Hepatocyte (in vitro differentiated cells): ENCODE measurements at regions not wholly inside any gene's neighbourhood (a gene's known extent, or its start where the extent isn't known, plus 50 kb on each side); places are given as distances from the start of the nearest gene placed in this dataset.

Source experiments
- DNase-seq: peaks from one replicate; pipeline ENCODE4 v3.0.0-alpha.2; 2016; ENCODE audit warnings: low spot score
- H2AFZ ChIP-seq: fragments of 200-600 bp; sonication (generic); 2 replicates; pipeline ENCODE4 v1.6.0; 2016; ENCODE audit warnings: antibody characterized with exemption, mild to moderate bottlenecking
- H3K27ac ChIP-seq: fragments of 200-600 bp; sonication (generic); 2 replicates; pipeline ENCODE4 v1.5.1; 2016; ENCODE audit warnings: mild to moderate bottlenecking
- H3K27me3 ChIP-seq: fragments of 200-600 bp; sonication (generic); 2 replicates; pipeline ENCODE4 v1.6.1; 2016
- H3K36me3 ChIP-seq: fragments of 200-600 bp; sonication (generic); replicated peaks from 2 replicates; pipeline ENCODE4 v1.5.1; 2016; ENCODE audit warnings: low read depth; ENCODE audit not compliant: insufficient read depth
- H3K4me1 ChIP-seq: fragments of 200-600 bp; sonication (generic); 2 replicates; pipeline ENCODE4 v1.5.1; 2016; ENCODE audit warnings: mild to moderate bottlenecking, moderate library complexity; ENCODE audit not compliant: insufficient read depth
- H3K4me2 ChIP-seq: fragments of 200-600 bp; sonication (generic); 2 replicates; pipeline ENCODE4 v1.6.0; 2016
- H3K4me3 ChIP-seq: fragments of 200-600 bp; sonication (generic); 2 replicates; pipeline ENCODE4 v1.5.1; 2016; ENCODE audit warnings: mild to moderate bottlenecking
- H3K79me2 ChIP-seq: fragments of 200-600 bp; sonication (generic); 2 replicates; pipeline ENCODE4 v1.6.0; 2017; ENCODE audit warnings: mild to moderate bottlenecking
- H3K9me2 ChIP-seq: fragments of 200-600 bp; sonication (generic); replicated peaks from 2 replicates; pipeline ENCODE4 v1.6.0; 2017; ENCODE audit warnings: mild to moderate bottlenecking; ENCODE audit not compliant: insufficient read depth
- H3K9me3 ChIP-seq: fragments of 200-600 bp; sonication (generic); 2 replicates; pipeline ENCODE4 v1.5.1; 2016; ENCODE audit warnings: low read depth, mild to moderate bottlenecking
- H4K20me1 ChIP-seq: fragments of 200-600 bp; sonication (generic); 2 replicates; pipeline ENCODE4 v1.6.0; 2016; ENCODE audit warnings: mild to moderate bottlenecking; ENCODE audit not compliant: insufficient read depth, poor library complexity, severe bottlenecking
- EZH2 ChIP-seq: fragments of 200-600 bp; sonication (generic); IDR thresholded peaks from 2 replicates; pipeline ENCODE4 v1.6.1; 2016; ENCODE audit warnings: antibody characterized with exemption, mild to moderate bottlenecking, borderline replicate concordance
- EZH2phosphoT487 ChIP-seq: fragments of 200-600 bp; sonication (generic); IDR thresholded peaks from one replicate; pipeline ENCODE4 v1.6.1; 2018; ENCODE audit warnings: antibody characterized with exemption, mild to moderate bottlenecking, low read depth, moderate library complexity; ENCODE audit not compliant: unreplicated experiment, severe bottlenecking
- WGBS: methylation state at CpG from one replicate; pipeline ENCODE4 v1.1.6; 2016; ENCODE audit warnings: low lambda C conversion rate; ENCODE audit errors: missing lambda C conversion rate; 5-methylcytosine and 5-hydroxymethylcytosine counted together
- TF ChIP-seq, protein P1 (sequence below): fragments of 200-600 bp; sonication (generic); IDR thresholded peaks from 2 replicates; pipeline ENCODE4 v1.5.1; 2016; ENCODE audit warnings: antibody characterized with exemption, mild to moderate bottlenecking; ENCODE audit not compliant: poor library complexity

DNA sequence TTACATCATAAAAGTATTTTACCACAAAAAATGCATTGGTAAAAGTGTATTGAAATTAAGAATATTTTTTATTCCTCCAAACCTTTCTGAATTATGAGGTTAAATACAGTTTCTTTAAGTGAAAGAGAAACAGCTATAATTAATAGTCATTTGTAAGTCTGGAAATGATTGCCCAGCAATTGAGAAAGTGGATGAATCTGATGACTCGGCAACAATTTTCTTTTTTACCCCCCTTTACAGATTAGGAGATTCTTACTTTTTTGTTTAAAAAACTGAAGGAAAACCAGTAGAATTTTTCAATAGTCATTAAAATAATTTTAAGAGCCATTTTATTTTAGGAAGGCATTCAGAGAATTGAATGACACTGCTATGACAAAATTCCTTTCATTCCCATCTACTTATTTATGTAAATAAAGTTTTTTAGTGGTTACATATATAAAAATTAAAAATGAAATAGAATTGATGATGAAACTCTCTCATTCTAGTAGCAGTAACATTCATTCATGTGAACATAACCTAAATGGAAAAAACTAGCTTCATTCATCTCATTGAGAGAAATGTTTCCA lies 134.1 kb upstream of the PRNP start:
- H3K4me2 ChIP-seq, result no peak overlapping the region
- no peak overlapping the region for H2AFZ ChIP-seq
- no peaks in the 10 kb centered on the region for H3K27me3 ChIP-seq
- WGBS, result 89% methylated on average over 1 of the region's 1 CpG
- DNase-seq, result no peak
- no peaks in the 10 kb centered on the region for H3K4me1 ChIP-seq
- no peaks in the 10 kb centered on the region for H3K79me2 ChIP-seq
- H3K4me3 ChIP-seq, result no peak overlapping the region
- no peaks in the 10 kb centered on the region for H4K20me1 ChIP-seq
- TF ChIP-seq, protein P1, sequence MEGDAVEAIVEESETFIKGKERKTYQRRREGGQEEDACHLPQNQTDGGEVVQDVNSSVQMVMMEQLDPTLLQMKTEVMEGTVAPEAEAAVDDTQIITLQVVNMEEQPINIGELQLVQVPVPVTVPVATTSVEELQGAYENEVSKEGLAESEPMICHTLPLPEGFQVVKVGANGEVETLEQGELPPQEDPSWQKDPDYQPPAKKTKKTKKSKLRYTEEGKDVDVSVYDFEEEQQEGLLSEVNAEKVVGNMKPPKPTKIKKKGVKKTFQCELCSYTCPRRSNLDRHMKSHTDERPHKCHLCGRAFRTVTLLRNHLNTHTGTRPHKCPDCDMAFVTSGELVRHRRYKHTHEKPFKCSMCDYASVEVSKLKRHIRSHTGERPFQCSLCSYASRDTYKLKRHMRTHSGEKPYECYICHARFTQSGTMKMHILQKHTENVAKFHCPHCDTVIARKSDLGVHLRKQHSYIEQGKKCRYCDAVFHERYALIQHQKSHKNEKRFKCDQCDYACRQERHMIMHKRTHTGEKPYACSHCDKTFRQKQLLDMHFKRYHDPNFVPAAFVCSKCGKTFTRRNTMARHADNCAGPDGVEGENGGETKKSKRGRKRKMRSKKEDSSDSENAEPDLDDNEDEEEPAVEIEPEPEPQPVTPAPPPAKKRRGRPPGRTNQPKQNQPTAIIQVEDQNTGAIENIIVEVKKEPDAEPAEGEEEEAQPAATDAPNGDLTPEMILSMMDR, result no peak
- no peaks in the 10 kb centered on the region for H3K36me3 ChIP-seq
- H3K9me2 ChIP-seq, result no peaks in the 10 kb centered on the region
- no peaks in the 10 kb centered on the region for H3K9me3 ChIP-seq
- no peak overlapping the region for H3K27ac ChIP-seq

DNA sequence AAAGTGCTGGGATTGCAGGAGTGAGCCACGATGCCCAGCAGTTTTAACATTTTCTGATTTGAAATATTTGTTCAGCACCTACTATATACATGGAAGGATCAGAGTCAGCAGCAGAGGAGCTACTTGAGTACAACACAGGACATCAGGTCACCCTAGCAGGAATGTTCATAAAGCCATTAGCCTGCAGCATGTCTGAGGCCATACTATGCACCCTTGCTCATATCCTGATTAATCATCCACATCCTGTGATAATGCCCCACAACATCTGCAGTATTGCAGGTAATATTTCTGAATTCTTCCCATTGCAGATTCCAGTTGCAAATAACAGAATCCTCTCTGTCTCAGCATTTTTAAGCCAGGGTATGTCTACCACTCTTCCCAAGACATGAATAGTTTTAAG lies 135.5 kb upstream of the PRNP start:
- no peaks in the 10 kb centered on the region for H3K27me3 ChIP-seq
- no peaks in the 10 kb centered on the region for H4K20me1 ChIP-seq
- no peak overlapping the region for H2AFZ ChIP-seq
- H3K4me1 ChIP-seq, result no peaks in the 10 kb centered on the region
- no peaks in the 10 kb centered on the region for H3K36me3 ChIP-seq
- H3K79me2 ChIP-seq, result no peaks in the 10 kb centered on the region
- H3K9me2 ChIP-seq, result no peaks in the 10 kb centered on the region
- no peak overlapping the region for H3K27ac ChIP-seq
- H3K4me3 ChIP-seq, result no peak overlapping the region
- no peaks in the 10 kb centered on the region for H3K9me3 ChIP-seq
- H3K4me2 ChIP-seq, result no peak overlapping the region
- TF ChIP-seq EZH2 (no peak), EZH2phosphoT487 (no peak)
- TF ChIP-seq, protein P1, result no peak
- WGBS, result 93% methylated on average over 1 of the region's 1 CpG
- no peak for DNase-seq

DNA sequence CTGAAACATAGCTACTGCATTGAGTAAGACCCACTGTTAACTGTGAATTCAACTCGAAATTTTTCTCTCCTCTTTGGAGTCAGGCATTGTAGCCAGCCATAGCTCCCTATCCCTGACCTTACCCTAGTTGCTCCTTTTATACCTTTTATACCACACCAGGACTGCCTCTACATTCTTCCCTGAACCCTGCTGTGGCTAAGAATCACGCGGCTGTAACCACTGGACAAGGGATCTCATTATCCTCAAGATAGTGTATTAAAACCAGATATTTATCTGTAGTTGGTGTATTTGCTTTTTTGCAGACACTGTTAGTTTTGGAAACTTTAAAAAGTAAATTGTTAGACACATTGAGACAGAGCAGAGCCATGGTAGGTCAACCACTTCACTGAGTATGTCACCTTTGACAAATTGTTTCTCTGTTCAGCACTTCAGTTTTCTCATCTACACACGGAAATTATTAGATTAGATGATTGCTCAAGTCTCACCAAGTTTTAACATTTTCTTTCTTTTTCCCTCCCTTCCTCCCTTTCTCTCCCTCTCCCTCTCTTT lies 136.5 kb upstream of the PRNP start:
- Histone ChIP-seq H3K9me2 (no peaks in the 10 kb centered on the region), H2AFZ (no peak overlapping the region), H3K4me3 (no peak overlapping the region), H3K27ac (no peak overlapping the region), H3K27me3 (no peaks in the 10 kb centered on the region), H3K79me2 (no peaks in the 10 kb centered on the region), H3K4me2 (no peak overlapping the region), H4K20me1 (no peaks in the 10 kb centered on the region), H3K36me3 (no peaks in the 10 kb centered on the region), H3K4me1 (no peaks in the 10 kb centered on the region), H3K9me3 (no peaks in the 10 kb centered on the region)
- TF ChIP-seq EZH2, result no peak
- TF ChIP-seq, protein P1, result no peak
- TF ChIP-seq EZH2phosphoT487, result no peak
- DNase-seq, result no peak
- WGBS, result 74% methylated on average over 4 of the region's 4 CpGs

DNA sequence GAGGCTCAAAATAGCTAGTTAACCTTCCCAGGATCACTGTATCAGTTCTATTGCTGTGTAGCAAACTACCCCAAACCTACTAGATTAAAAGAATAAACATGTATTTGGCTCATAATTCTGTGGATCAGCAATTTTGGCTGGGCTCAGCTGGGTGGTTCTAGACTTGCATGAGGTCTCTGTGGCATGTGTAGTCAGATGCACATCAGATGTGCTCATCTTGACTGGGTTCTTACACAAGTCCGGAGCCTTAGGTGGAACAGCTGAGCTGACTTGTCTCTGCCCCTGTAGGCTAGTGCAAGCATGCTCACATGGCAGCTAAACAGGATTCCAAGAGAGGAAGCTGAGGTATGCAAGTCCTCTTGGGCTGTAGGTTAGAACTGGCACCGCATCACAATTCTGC lies 137.7 kb upstream of the PRNP start:
- Histone ChIP-seq H3K9me3 (no peaks in the 10 kb centered on the region), H3K4me1 (no peaks in the 10 kb centered on the region), H3K27me3 (no peaks in the 10 kb centered on the region), H2AFZ (no peak overlapping the region), H3K27ac (no peak overlapping the region), H3K9me2 (no peaks in the 10 kb centered on the region), H3K36me3 (no peaks in the 10 kb centered on the region), H3K4me2 (no peak overlapping the region), H3K79me2 (no peaks in the 10 kb centered on the region), H3K4me3 (no peak overlapping the region), H4K20me1 (no peaks in the 10 kb centered on the region)
- 89% methylated on average over 2 of the region's 2 CpGs for WGBS
- no peak for TF ChIP-seq EZH2
- no peak for TF ChIP-seq EZH2phosphoT487
- TF ChIP-seq, protein P1, result no peak
- no peak for DNase-seq
